HepG2 (cell line): ENCODE measurements at regions not wholly inside any gene's neighbourhood (a gene's known extent, or its start where the extent isn't known, plus 50 kb on each side); places are given as distances from the start of the nearest gene placed in this dataset.
"Not testable (repeated sequence)": the region's sequence is repeated elsewhere in the genome, so short reads cannot be mapped to it uniquely, and the experiment has no call there.

Source experiments
- ATAC-seq: fragments of 200-7000 bp; cut with Tn5 transposase; 3 replicates; pipeline ENCODE4 v1.9.1; 2020; ENCODE audit warnings: mild to moderate bottlenecking, moderate library complexity
- BruUV-seq: library from RNA; stranded (reverse); fragments of 400-500 nt; replicated peaks from 2 replicates; lab custom pipeline; 2021; lab: Mats Ljungman, UMichigan
- CTCF ChIA-PET: fragments of 300-600 bp; formaldehyde crosslinking; extraction: SDS; loops from one replicate; lab custom pipeline; 2021; ENCODE audit warnings: low total read pairs, inconsistent platforms, low intra/inter-chr PET ratio; lab: Yijun Ruan, JAX
- POLR2A ChIA-PET: fragments of 350-600 bp; sonication (Branson Sonifier 250); formaldehyde crosslinking; loops from one replicate; lab custom pipeline; 2020; ENCODE audit warnings: antibody characterized with exemption, inconsistent platforms; lab: Yijun Ruan, JAX
- DNase-seq: peaks from one replicate; pipeline ENCODE4 v3.0.0-alpha.2; 2015; ENCODE audit warnings: low spot score
- FAIRE-seq: peaks from 3 replicates; lab custom pipeline; 2011; peaks lifted over from hg19 to GRCh38; lab: Jason Lieb, UNC
- H2AFZ ChIP-seq: one replicate; pipeline ENCODE4 v1.6.1; 2011; ENCODE audit warnings: low read length, inconsistent platforms
- H3K27ac ChIP-seq: fragments of 300-600 bp; 3 replicates; pipeline ENCODE4 v1.8.0; 2011; ENCODE audit warnings: mixed run types, mild to moderate bottlenecking, mixed read lengths, low read length, inconsistent platforms; ENCODE audit not compliant: insufficient read depth; ENCODE audit errors: extremely low read length
- H3K27me3 ChIP-seq, 2 experiments: fragments of 200-600 bp in 1 of 2; 2 replicates in 1 of 2; 3 replicates in 1 of 2; pipeline versions ENCODE4 v1.6.0 to v1.8.0; 2011; ENCODE audit warnings: low read length in 2 of 2, mild to moderate bottlenecking in 2 of 2, moderate library complexity in 2 of 2, inconsistent platforms in 1 of 2; ENCODE audit not compliant: insufficient read depth in 2 of 2, control insufficient read depth in 1 of 2
- H3K36me3 ChIP-seq, 2 experiments: fragments of 200-600 bp in 1 of 2; replicated peaks in 1 of 2; 2 replicates in 1 of 2; 3 replicates in 1 of 2; pipeline versions ENCODE4 v1.5.1 to v1.8.0; 2011; ENCODE audit warnings: low read length in 2 of 2, inconsistent platforms in 1 of 2; ENCODE audit not compliant: insufficient read depth in 2 of 2, control insufficient read depth in 1 of 2
- H3K4me1 ChIP-seq: 2 replicates; pipeline ENCODE4 v1.5.1; 2012; ENCODE audit warnings: low read length, inconsistent platforms; ENCODE audit not compliant: insufficient read depth
- H3K4me2 ChIP-seq: 2 replicates; pipeline ENCODE4 v1.6.0; 2011; ENCODE audit warnings: low read depth, low read length, inconsistent platforms
- H3K4me3 ChIP-seq, 3 experiments: fragments of 200-600 bp in 1 of 3; sonication (generic), shearing (Covaris generic) in 1 of 3; replicated peaks in 1 of 3; 2 replicates each; pipeline ENCODE4 v1.5.1; 2011 to 2016; ENCODE audit warnings: low read length in 3 of 3, inconsistent platforms in 2 of 3, low read depth in 2 of 3, mild to moderate bottlenecking in 2 of 3, control low read depth in 1 of 3, mixed read lengths in 1 of 3; ENCODE audit not compliant: insufficient read depth in 1 of 3
- H3K79me2 ChIP-seq: one replicate; pipeline ENCODE4 v1.6.1; 2011; ENCODE audit warnings: low read length, inconsistent platforms; ENCODE audit not compliant: insufficient read depth
- H3K9ac ChIP-seq: 2 replicates; pipeline ENCODE4 v1.6.0; 2011; ENCODE audit warnings: mild to moderate bottlenecking, low read depth, low read length, inconsistent platforms; ENCODE audit not compliant: insufficient read depth
- H3K9me3 ChIP-seq: 2 replicates; pipeline ENCODE4 v1.5.1; 2012; ENCODE audit warnings: mild to moderate bottlenecking, low read length
- H4K20me1 ChIP-seq: 2 replicates; pipeline ENCODE4 v1.6.0; 2011; ENCODE audit warnings: inconsistent platforms, mild to moderate bottlenecking, low read length, moderate library complexity; ENCODE audit not compliant: insufficient read depth
- HMGXB4 ChIP-seq, 2 experiments: sonication (generic) in 1 of 2; formaldehyde crosslinking in 1 of 2; IDR thresholded peaks; 2 replicates each; pipeline versions ENCODE4 v1.4.0 to v1.6.1; 2018 to 2020; ENCODE audit warnings: missing genetic modification reagents in 2 of 2, borderline replicate concordance in 1 of 2, low read depth in 1 of 2, mild to moderate bottlenecking in 1 of 2, missing biosample characterization in 1 of 2
- HNF4G ChIP-seq, 2 experiments: sonication (generic) in 1 of 2; formaldehyde crosslinking in 1 of 2; IDR thresholded peaks; 2 replicates each; pipeline versions ENCODE4 v1.4.0 to v1.6.1; 2011 to 2020; ENCODE audit warnings: borderline replicate concordance in 2 of 2, low read depth in 2 of 2, mild to moderate bottlenecking in 2 of 2, low read length in 1 of 2, missing genetic modification reagents in 1 of 2, moderate library complexity in 1 of 2
- KDM2A ChIP-seq: sonication (generic); formaldehyde crosslinking; IDR thresholded peaks from 2 replicates; pipeline ENCODE4 v1.4.0; 2020; ENCODE audit warnings: low read depth, missing genetic modification reagents, borderline replicate concordance
- KDM3A ChIP-seq: IDR thresholded peaks from 2 replicates; pipeline ENCODE4 v1.6.1; 2018; ENCODE audit warnings: low read depth, missing compliant biosample characterization
- MAX ChIP-seq: IDR thresholded peaks from 2 replicates; pipeline ENCODE4 v1.6.1; 2012; ENCODE audit warnings: inconsistent platforms
- RAD21 ChIP-seq: fragments of 450-650 bp; formaldehyde crosslinking; IDR thresholded peaks from 2 replicates; pipeline ENCODE4 v1.5.0; 2020; ENCODE audit warnings: mild to moderate bottlenecking
- STAG1 ChIP-seq: sonication (generic); formaldehyde crosslinking; IDR thresholded peaks from 2 replicates; pipeline ENCODE4 v1.4.0; 2020; ENCODE audit warnings: missing genetic modification reagents
- THAP11 ChIP-seq: IDR thresholded peaks from 2 replicates; pipeline ENCODE4 v1.6.1; 2016; ENCODE audit warnings: missing biosample characterization, missing genetic modification reagents
- ZFP91 ChIP-seq: sonication (generic); formaldehyde crosslinking; IDR thresholded peaks from 2 replicates; pipeline ENCODE4 v1.9.0; 2022; ENCODE audit warnings: missing genetic modification reagents, mild to moderate bottlenecking, borderline replicate concordance
- ZGPAT ChIP-seq: IDR thresholded peaks from 2 replicates; pipeline ENCODE4 v1.6.1; 2016; ENCODE audit warnings: mild to moderate bottlenecking
- ZNF687 ChIP-seq: sonication (generic); formaldehyde crosslinking; IDR thresholded peaks from 2 replicates; pipeline ENCODE4 v1.5.1; 2020; ENCODE audit warnings: mild to moderate bottlenecking, missing genetic modification reagents, moderate library complexity
- ZNF788 ChIP-seq: sonication (generic); formaldehyde crosslinking; IDR thresholded peaks from 2 replicates; pipeline ENCODE4 v1.5.0; 2020; ENCODE audit warnings: mild to moderate bottlenecking, missing genetic modification reagents, borderline replicate concordance
- WGBS: methylation state at CpG from one replicate; pipeline ENCODE4 v1.1.6; 2017; ENCODE audit warnings: low lambda C conversion rate; 5-methylcytosine and 5-hydroxymethylcytosine counted together
- in situ Hi-C: cut with HindIII; loops from 2 replicates; pipeline ENCODE4 v1.10.0; 2017; ENCODE audit warnings: low pct_unique_long_range_greater_than_20kb; ENCODE audit not compliant: extremely low pct_ligation_motif_present
- intact Hi-C: fragments of 100-400 bp; cut with micrococcal nuclease; formaldehyde crosslinking; loops from one replicate; pipeline ENCODE4 v1.10.0; 2022; ENCODE audit not compliant: unreplicated experiment

- WGBS, result 40% methylated on average over 7 of the region's 50 CpGs
- CTCF ChIA-PET, result interaction anchor here (0.6 to 1.8 kb wide), 4 partner anchors 96 to 424 kb away, joined by 3 to 16 read pairs (median 6); no protein-coding TSS in a partner anchor
- peaks cover 15% of the 10 kb centered on the region for H3K4me1 ChIP-seq
- H3K79me2 ChIP-seq; H3K27ac ChIP-seq; H3K36me3 ChIP-seq; POLR2A ChIA-PET; FAIRE-seq; H2AFZ ChIP-seq; H3K9me3 ChIP-seq; H3K4me2 ChIP-seq; BruUV-seq; intact Hi-C loops; ATAC-seq; in situ Hi-C loops; H3K9ac ChIP-seq; H4K20me1 ChIP-seq; H3K4me3 ChIP-seq; TF ChIP-seq HNF4G (IDR thresholded peaks at IDR 0.05; ENCODE audit: borderline replicate concordance, low read depth, low read length): not testable (repeated sequence)
- H3K27me3 ChIP-seq, result peaks cover under 1 to 23% of the 10 kb centered on the region in 2 experiments; a peak in 4 of 5 replicates
- peak; percentile 43 for DNase-seq
- TF ChIP-seq ZNF687 (peak; percentile 49), MAX (peak; percentile 41; the same call in 1 of the 2 replicates), ZFP91 (CRISPR knock-in tag) (peak; percentile 42; the same call in 1 of the 2 replicates), STAG1 (CRISPR knock-in tag) (peak; percentile 71), RAD21 (CRISPR knock-in tag) (peak; percentile 83), ZNF788 (CRISPR knock-in tag) (0 out of 2 replicates have a peak, but pooled peaks have one; percentile 27), KDM3A (CRISPR knock-in tag) (peak; percentile 64; the same call in 1 of the 2 replicates), HNF4G (CRISPR knock-in tag; IDR thresholded peaks at IDR 0.05; ENCODE audit: borderline replicate concordance, low read depth) (0 out of 2 replicates have a peak, but pooled peaks have one; percentile 33), ZGPAT (CRISPR knock-in tag) (peak; percentile 21; the same call in 1 of the 2 replicates), THAP11 (CRISPR knock-in tag) (peak; percentile 38; the same call in 1 of the 2 replicates), KDM2A (peak; percentile 57; the same call in 1 of the 2 replicates), HMGXB4 (CRISPR knock-in tag; IDR thresholded peaks at IDR 0.05; ENCODE audit: borderline replicate concordance in 1 of 2, low read depth in 1 of 2) (peak; percentile 53; a peak in 1 of 4 replicates)
Observed at GRCh38 chr17:83205387-83206035, 126.1 kb downstream of the METRNL start.
